GM23338 (cell line): ENCODE measurements at regions not wholly inside any gene's neighbourhood (a gene's known extent, or its start where the extent isn't known, plus 50 kb on each side); places are given as distances from the start of the nearest gene placed in this dataset.

Experiments used
- CREB1 ChIP-seq: fragments of 250-450 bp; sonication (Bioruptor Pico); IDR thresholded peaks from 2 replicates; pipeline ENCODE4 v1.5.0; 2020; ENCODE audit warnings: low read depth, mild to moderate bottlenecking, moderate library complexity
- ETS1 ChIP-seq: IDR thresholded peaks from 2 replicates; pipeline ENCODE4 v1.6.1; 2016; ENCODE audit warnings: antibody characterized with exemption
- EZH2 ChIP-seq: fragments of 200-600 bp; sonication (generic); IDR thresholded peaks from one replicate; pipeline ENCODE4 v1.8.0; 2017; ENCODE audit warnings: antibody characterized with exemption, mild to moderate bottlenecking, low read depth; ENCODE audit not compliant: unreplicated experiment
- EZH2phosphoT487 ChIP-seq: fragments of 200-600 bp; sonication (generic); IDR thresholded peaks from one replicate; pipeline ENCODE4 v1.8.1; 2018; ENCODE audit warnings: antibody characterized with exemption; ENCODE audit not compliant: unreplicated experiment
- JUNB ChIP-seq: IDR thresholded peaks from one replicate; pipeline ENCODE4 v1.6.1; 2016; ENCODE audit warnings: antibody characterized with exemption; ENCODE audit not compliant: unreplicated experiment
- NANOG ChIP-seq: IDR thresholded peaks from 2 replicates; pipeline ENCODE4 v1.6.1; 2016; ENCODE audit warnings: antibody characterized with exemption, borderline replicate concordance
- POLR2AphosphoS5 ChIP-seq: IDR thresholded peaks from 2 replicates; pipeline ENCODE4 v1.6.1; 2016; ENCODE audit warnings: antibody characterized with exemption, low read depth
- REST ChIP-seq: IDR thresholded peaks from one replicate; pipeline ENCODE4 v1.6.1; 2018; ENCODE audit warnings: antibody characterized with exemption; ENCODE audit not compliant: unreplicated experiment
- STAT1 ChIP-seq: IDR thresholded peaks from one replicate; pipeline ENCODE4 v1.6.1; 2016; ENCODE audit warnings: antibody characterized with exemption; ENCODE audit not compliant: unreplicated experiment
- ZNF114 ChIP-seq: fragments of 250-450 bp; sonication (Bioruptor Pico); IDR thresholded peaks from 2 replicates; pipeline ENCODE4 v1.5.0; 2020; ENCODE audit warnings: mild to moderate bottlenecking, moderate library complexity
- ZNF331 ChIP-seq: fragments of 250-450 bp; sonication (Bioruptor Pico); IDR thresholded peaks from 2 replicates; pipeline ENCODE4 v1.5.0; 2020; ENCODE audit warnings: low read depth, mild to moderate bottlenecking, moderate library complexity
- TF ChIP-seq, protein P1 (sequence below), 2 experiments: fragments of 200-600 bp in 1 of 2; sonication (generic) in 1 of 2; conservative IDR thresholded peaks; 2 replicates each; pipeline versions ENCODE4 v1.5.1 to v1.6.1; 2016 to 2017; ENCODE audit warnings: antibody characterized with exemption in 2 of 2, low read depth in 2 of 2, mild to moderate bottlenecking in 2 of 2, moderate library complexity in 1 of 2
- TF ChIP-seq, protein P2 (sequence below): fragments of 250-450 bp; sonication (Bioruptor Pico); IDR thresholded peaks from 2 replicates; pipeline ENCODE4 v1.5.0; 2020; ENCODE audit warnings: mild to moderate bottlenecking, moderate library complexity

DNA sequence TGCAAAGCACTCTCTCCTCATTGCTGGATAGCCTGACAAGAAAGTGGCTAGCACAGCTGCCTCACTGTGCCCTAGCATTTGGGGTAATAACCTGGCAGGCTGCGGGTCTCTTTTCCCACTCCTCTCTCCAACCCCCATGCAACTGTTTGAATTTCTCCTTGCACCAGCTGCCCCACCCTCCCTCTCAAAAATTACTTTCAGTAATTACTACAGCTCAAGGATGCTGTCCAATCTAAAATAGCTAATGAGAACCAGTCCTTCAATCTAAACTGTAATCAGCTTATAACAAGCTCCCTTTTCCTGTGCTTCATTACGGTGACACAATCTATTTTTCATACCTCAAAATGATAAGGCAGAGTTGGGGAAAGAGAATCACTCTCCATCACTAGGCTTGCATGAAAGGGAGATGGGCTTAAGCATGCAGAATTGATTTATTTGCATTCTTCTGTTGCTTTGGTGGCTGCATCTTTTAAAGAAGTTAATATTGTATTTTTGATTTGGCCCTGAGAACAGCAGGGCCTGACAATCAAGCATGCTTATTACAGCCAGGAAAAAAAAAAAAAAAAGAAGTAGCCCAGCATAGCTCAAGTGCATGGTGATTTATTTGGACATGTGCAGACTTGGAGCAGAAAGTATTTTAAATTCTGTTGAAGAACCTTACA is 881.8 kb downstream of the SLC4A3 start:
- TF ChIP-seq, protein P1, sequence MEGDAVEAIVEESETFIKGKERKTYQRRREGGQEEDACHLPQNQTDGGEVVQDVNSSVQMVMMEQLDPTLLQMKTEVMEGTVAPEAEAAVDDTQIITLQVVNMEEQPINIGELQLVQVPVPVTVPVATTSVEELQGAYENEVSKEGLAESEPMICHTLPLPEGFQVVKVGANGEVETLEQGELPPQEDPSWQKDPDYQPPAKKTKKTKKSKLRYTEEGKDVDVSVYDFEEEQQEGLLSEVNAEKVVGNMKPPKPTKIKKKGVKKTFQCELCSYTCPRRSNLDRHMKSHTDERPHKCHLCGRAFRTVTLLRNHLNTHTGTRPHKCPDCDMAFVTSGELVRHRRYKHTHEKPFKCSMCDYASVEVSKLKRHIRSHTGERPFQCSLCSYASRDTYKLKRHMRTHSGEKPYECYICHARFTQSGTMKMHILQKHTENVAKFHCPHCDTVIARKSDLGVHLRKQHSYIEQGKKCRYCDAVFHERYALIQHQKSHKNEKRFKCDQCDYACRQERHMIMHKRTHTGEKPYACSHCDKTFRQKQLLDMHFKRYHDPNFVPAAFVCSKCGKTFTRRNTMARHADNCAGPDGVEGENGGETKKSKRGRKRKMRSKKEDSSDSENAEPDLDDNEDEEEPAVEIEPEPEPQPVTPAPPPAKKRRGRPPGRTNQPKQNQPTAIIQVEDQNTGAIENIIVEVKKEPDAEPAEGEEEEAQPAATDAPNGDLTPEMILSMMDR (conservative IDR thresholded peaks at IDR 0.05; ENCODE audit: low read depth in 2 of 2): no peak
- TF ChIP-seq REST (no peak), EZH2phosphoT487 (no peak), EZH2 (no peak), ZNF114 (CRISPR knock-in tag) (no peak), CREB1 (no peak), POLR2AphosphoS5 (no peak), JUNB (no peak), STAT1 (no peak), ETS1 (no peak), NANOG (no peak), ZNF331 (no peak)
- TF ChIP-seq, protein P2, sequence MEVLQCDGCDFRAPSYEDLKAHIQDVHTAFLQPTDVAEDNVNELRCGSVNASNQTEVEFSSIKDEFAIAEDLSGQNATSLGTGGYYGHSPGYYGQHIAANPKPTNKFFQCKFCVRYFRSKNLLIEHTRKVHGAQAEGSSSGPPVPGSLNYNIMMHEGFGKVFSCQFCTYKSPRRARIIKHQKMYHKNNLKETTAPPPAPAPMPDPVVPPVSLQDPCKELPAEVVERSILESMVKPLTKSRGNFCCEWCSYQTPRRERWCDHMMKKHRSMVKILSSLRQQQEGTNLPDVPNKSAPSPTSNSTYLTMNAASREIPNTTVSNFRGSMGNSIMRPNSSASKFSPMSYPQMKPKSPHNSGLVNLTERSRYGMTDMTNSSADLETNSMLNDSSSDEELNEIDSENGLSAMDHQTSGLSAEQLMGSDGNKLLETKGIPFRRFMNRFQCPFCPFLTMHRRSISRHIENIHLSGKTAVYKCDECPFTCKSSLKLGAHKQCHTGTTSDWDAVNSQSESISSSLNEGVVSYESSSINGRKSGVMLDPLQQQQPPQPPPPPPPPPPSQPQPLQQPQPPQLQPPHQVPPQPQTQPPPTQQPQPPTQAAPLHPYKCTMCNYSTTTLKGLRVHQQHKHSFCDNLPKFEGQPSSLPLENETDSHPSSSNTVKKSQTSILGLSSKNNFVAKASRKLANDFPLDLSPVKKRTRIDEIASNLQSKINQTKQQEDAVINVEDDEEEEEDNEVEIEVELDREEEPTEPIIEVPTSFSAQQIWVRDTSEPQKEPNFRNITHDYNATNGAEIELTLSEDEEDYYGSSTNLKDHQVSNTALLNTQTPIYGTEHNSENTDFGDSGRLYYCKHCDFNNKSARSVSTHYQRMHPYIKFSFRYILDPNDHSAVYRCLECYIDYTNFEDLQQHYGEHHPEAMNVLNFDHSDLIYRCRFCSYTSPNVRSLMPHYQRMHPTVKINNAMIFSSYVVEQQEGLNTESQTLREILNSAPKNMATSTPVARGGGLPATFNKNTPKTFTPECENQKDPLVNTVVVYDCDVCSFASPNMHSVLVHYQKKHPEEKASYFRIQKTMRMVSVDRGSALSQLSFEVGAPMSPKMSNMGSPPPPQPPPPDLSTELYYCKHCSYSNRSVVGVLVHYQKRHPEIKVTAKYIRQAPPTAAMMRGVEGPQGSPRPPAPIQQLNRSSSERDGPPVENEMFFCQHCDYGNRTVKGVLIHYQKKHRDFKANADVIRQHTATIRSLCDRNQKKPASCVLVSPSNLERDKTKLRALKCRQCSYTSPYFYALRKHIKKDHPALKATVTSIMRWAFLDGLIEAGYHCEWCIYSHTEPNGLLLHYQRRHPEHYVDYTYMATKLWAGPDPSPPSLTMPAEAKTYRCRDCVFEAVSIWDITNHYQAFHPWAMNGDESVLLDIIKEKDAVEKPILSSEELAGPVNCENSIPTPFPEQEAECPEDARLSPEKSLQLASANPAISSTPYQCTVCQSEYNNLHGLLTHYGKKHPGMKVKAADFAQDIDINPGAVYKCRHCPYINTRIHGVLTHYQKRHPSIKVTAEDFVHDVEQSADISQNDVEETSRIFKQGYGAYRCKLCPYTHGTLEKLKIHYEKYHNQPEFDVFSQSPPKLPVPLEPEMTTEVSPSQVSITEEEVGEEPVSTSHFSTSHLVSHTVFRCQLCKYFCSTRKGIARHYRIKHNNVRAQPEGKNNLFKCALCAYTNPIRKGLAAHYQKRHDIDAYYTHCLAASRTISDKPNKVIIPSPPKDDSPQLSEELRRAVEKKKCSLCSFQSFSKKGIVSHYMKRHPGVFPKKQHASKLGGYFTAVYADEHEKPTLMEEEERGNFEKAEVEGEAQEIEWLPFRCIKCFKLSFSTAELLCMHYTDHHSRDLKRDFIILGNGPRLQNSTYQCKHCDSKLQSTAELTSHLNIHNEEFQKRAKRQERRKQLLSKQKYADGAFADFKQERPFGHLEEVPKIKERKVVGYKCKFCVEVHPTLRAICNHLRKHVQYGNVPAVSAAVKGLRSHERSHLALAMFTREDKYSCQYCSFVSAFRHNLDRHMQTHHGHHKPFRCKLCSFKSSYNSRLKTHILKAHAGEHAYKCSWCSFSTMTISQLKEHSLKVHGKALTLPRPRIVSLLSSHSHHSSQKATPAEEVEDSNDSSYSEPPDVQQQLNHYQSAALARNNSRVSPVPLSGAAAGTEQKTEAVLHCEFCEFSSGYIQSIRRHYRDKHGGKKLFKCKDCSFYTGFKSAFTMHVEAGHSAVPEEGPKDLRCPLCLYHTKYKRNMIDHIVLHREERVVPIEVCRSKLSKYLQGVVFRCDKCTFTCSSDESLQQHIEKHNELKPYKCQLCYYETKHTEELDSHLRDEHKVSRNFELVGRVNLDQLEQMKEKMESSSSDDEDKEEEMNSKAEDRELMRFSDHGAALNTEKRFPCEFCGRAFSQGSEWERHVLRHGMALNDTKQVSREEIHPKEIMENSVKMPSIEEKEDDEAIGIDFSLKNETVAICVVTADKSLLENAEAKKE (CRISPR knock-in tag): no peak
